Neural crest cell (in vitro differentiated cells): ENCODE measurements at regions not wholly inside any gene's neighbourhood (a gene's known extent, or its start where the extent isn't known, plus 50 kb on each side); places are given as distances from the start of the nearest gene placed in this dataset.
A peak's percentile ranks its signal among the peaks of the same experiment; 100 is the strongest.

Experiments
- DNase-seq: peaks from one replicate; pipeline ENCODE4 v3.0.0; 2021; ENCODE audit warnings: low read depth, mixed read lengths, low spot score
- H3K27ac Mint-ChIP-seq: one replicate; pipeline ENCODE4 v1.8.0; 2021; ENCODE audit warnings: mild to moderate bottlenecking, mixed read lengths; ENCODE audit not compliant: unreplicated experiment
- H3K27me3 Mint-ChIP-seq: 2 replicates; pipeline ENCODE4 v1.8.0; 2021; ENCODE audit warnings: low read depth, mild to moderate bottlenecking, mixed read lengths
- H3K36me3 Mint-ChIP-seq: 2 replicates; pipeline ENCODE4 v1.8.0; 2021; ENCODE audit warnings: low read depth, mild to moderate bottlenecking, mixed read lengths
- H3K4me1 Mint-ChIP-seq: 2 replicates; pipeline ENCODE4 v1.8.0; 2021; ENCODE audit warnings: mixed read lengths
- H3K4me3 Mint-ChIP-seq: one replicate; pipeline ENCODE4 v1.8.0; 2021; ENCODE audit warnings: mild to moderate bottlenecking, mixed read lengths
- H3K9me3 Mint-ChIP-seq: 2 replicates; pipeline ENCODE4 v1.8.0; 2021; ENCODE audit warnings: mixed read lengths
- CTCF ChIP-seq: fragments of 200-600 bp; sonication (generic); conservative IDR thresholded peaks from 2 replicates; pipeline ENCODE4 v1.5.0; 2021; ENCODE audit warnings: antibody characterized with exemption, mild to moderate bottlenecking

- no peak for TF ChIP-seq CTCF
- H3K4me1 Mint-ChIP-seq, result peaks cover 28% of the 10 kb centered on the region
- no peak overlapping the region for H3K4me3 Mint-ChIP-seq
- H3K9me3 Mint-ChIP-seq, result peaks cover 3% of the 10 kb centered on the region
- no peaks in the 10 kb centered on the region for H3K27me3 Mint-ChIP-seq
- H3K36me3 Mint-ChIP-seq, result no peaks in the 10 kb centered on the region
- H3K27ac Mint-ChIP-seq, result no peak overlapping the region
- DNase-seq, result no peak
Measured at GRCh38 chr13:34343413-34343940, 525.5 kb downstream of the RFC3 start.

- H3K4me3 Mint-ChIP-seq, result no peak overlapping the region
- DNase-seq, result no peak
- H3K9me3 Mint-ChIP-seq, result peaks cover 3% of the 10 kb centered on the region
- H3K27me3 Mint-ChIP-seq, result no peaks in the 10 kb centered on the region
- H3K36me3 Mint-ChIP-seq, result no peaks in the 10 kb centered on the region
- H3K27ac Mint-ChIP-seq, result no peak overlapping the region
- peaks cover 28% of the 10 kb centered on the region for H3K4me1 Mint-ChIP-seq
- TF ChIP-seq CTCF, result no peak
Measured at GRCh38 chr13:34344816-34345215, 526.9 kb downstream of the RFC3 start.

GRCh38 chr13:34345258-34345965, 527.5 kb downstream of the RFC3 start:
- no peak overlapping the region for H3K27ac Mint-ChIP-seq
- no peak for DNase-seq
- TF ChIP-seq CTCF, result no peak
- H3K4me1 Mint-ChIP-seq, result peaks cover 28% of the 10 kb centered on the region
- no peaks in the 10 kb centered on the region for H3K27me3 Mint-ChIP-seq
- peaks cover 3% of the 10 kb centered on the region for H3K9me3 Mint-ChIP-seq
- no peaks in the 10 kb centered on the region for H3K36me3 Mint-ChIP-seq
- H3K4me3 Mint-ChIP-seq, result no peak overlapping the region

- H3K27ac Mint-ChIP-seq, result peak overlapping the region; percentile 64
- H3K4me1 Mint-ChIP-seq, result peaks cover 28% of the 10 kb centered on the region
- H3K9me3 Mint-ChIP-seq, result peaks cover 8% of the 10 kb centered on the region
- no peaks in the 10 kb centered on the region for H3K36me3 Mint-ChIP-seq
- no peak for TF ChIP-seq CTCF
- DNase-seq, result no peak
- H3K27me3 Mint-ChIP-seq, result no peaks in the 10 kb centered on the region
- no peak overlapping the region for H3K4me3 Mint-ChIP-seq
Measured at GRCh38 chr13:34346626-34347025, 528.7 kb downstream of the RFC3 start.

GRCh38 chr13:34347784-34348573, 530.0 kb downstream of the RFC3 start:
- Mint-ChIP-seq H3K36me3 (no peaks in the 10 kb centered on the region), H3K27me3 (no peaks in the 10 kb centered on the region), H3K4me3 (no peak overlapping the region), H3K9me3 (peaks cover 5% of the 10 kb centered on the region), H3K4me1 (peaks cover 28% of the 10 kb centered on the region), H3K27ac (peak overlapping the region; percentile 3)
- no peak for DNase-seq
- no peak for TF ChIP-seq CTCF
